Fibroblast of lung (primary cell): ENCODE measurements at regions not wholly inside any gene's neighbourhood (a gene's known extent, or its start where the extent isn't known, plus 50 kb on each side); places are given as distances from the start of the nearest gene placed in this dataset.

Experiments
- DNase-seq, 2 donors: peaks; one replicate each; pipeline versions ENCODE4 v3.0.0 to v3.0.0-alpha.2; 2010; ENCODE audit warnings: low read depth in 2 of 2
- H2AFZ ChIP-seq: 2 replicates; pipeline ENCODE4 v1.5.1; 2012; ENCODE audit warnings: low read length, control low read depth, inconsistent platforms
- H3K27ac ChIP-seq: 2 replicates; pipeline ENCODE4 v1.5.1; 2011; ENCODE audit warnings: low read length, control low read depth; ENCODE audit not compliant: insufficient read depth
- H3K27me3 ChIP-seq: 2 replicates; pipeline ENCODE4 v1.5.1; 2011; ENCODE audit warnings: mild to moderate bottlenecking, low read length; ENCODE audit not compliant: control insufficient read depth, insufficient read depth
- H3K36me3 ChIP-seq: 2 replicates; pipeline ENCODE4 v1.5.1; 2011; ENCODE audit warnings: low read length; ENCODE audit not compliant: control insufficient read depth, insufficient read depth
- H3K4me1 ChIP-seq: 2 replicates; pipeline ENCODE4 v1.5.1; 2011; ENCODE audit warnings: low read length; ENCODE audit not compliant: control insufficient read depth, insufficient read depth; ENCODE audit errors: extremely low read depth
- H3K4me2 ChIP-seq: 2 replicates; pipeline ENCODE4 v1.5.1; 2011; ENCODE audit warnings: low read length, control low read depth; ENCODE audit not compliant: insufficient read depth; ENCODE audit errors: extremely low read depth
- H3K4me3 ChIP-seq, 4 experiments: fragments of 200-600 bp in 1 of 4; sonication (generic) in 1 of 4; replicated peaks in 1 of 4; 2 replicates each; pipeline ENCODE4 v1.5.1; 2011 to 2016; ENCODE audit warnings: low read length in 4 of 4, low read depth in 3 of 4, mild to moderate bottlenecking in 3 of 4, control low read depth in 2 of 4, inconsistent platforms in 1 of 4, mixed read lengths in 1 of 4; ENCODE audit not compliant: insufficient read depth in 1 of 4; ENCODE audit errors: control extremely low read depth in 1 of 4
- H3K79me2 ChIP-seq: 2 replicates; pipeline ENCODE4 v1.5.1; 2012; ENCODE audit warnings: mild to moderate bottlenecking, low read length, inconsistent platforms; ENCODE audit not compliant: control insufficient read depth, insufficient read depth
- H3K9ac ChIP-seq: 2 replicates; pipeline ENCODE4 v1.5.1; 2011; ENCODE audit warnings: mild to moderate bottlenecking, low read length, control low read depth; ENCODE audit not compliant: insufficient read depth
- H3K9me3 ChIP-seq: 2 replicates; pipeline ENCODE4 v1.5.1; 2012; ENCODE audit warnings: low read depth, low read length; ENCODE audit not compliant: control insufficient read depth, insufficient read depth
- H4K20me1 ChIP-seq: 2 replicates; pipeline ENCODE4 v1.5.1; 2011; ENCODE audit warnings: low read length; ENCODE audit not compliant: control insufficient read depth, insufficient read depth; ENCODE audit errors: extremely low read depth
- CTCF ChIP-seq, 2 donors: IDR thresholded peaks in 1 of 2; conservative IDR thresholded peaks in 1 of 2; 1 replicate in 1 of 2; 2 replicates in 1 of 2; pipeline ENCODE4 v1.5.1; 2011 to 2012; ENCODE audit warnings: low read length in 2 of 2, control low read depth in 1 of 2, inconsistent platforms in 1 of 2, low read depth in 1 of 2, mild to moderate bottlenecking in 1 of 2
- EZH2 ChIP-seq: IDR thresholded peaks from 2 replicates; pipeline ENCODE4 v1.5.1; 2012; ENCODE audit warnings: low read length, control low read depth, mild to moderate bottlenecking; ENCODE audit errors: missing control alignments

- DNase-seq = no peak
- H3K27ac ChIP-seq = no peak overlapping the region
- no peak for TF ChIP-seq EZH2
- TF ChIP-seq CTCF (conservative IDR thresholded peaks at IDR 0.05 in 1 of 2, IDR thresholded peaks at IDR 0.05 in 1 of 2; ENCODE audit: low read depth in 1 of 2, low read length in 2 of 2) = no peak
- H3K4me3 ChIP-seq = no peak overlapping the region
- no peaks in the 10 kb centered on the region for H3K4me1 ChIP-seq
- H4K20me1 ChIP-seq = no peaks in the 10 kb centered on the region
- no peaks in the 10 kb centered on the region for H3K36me3 ChIP-seq
- H3K27me3 ChIP-seq = no peaks in the 10 kb centered on the region
- H3K79me2 ChIP-seq = no peaks in the 10 kb centered on the region
- no peak overlapping the region for H3K4me2 ChIP-seq
- no peaks in the 10 kb centered on the region for H3K9me3 ChIP-seq
- no peak overlapping the region for H3K9ac ChIP-seq
- H2AFZ ChIP-seq = no peak overlapping the region
Measured at GRCh38 chr17:55889271-55889670, 138.4 kb downstream of the PCTP start.

GRCh38 chr17:55895112-55895759, 144.4 kb downstream of the PCTP start:
- Histone ChIP-seq H3K36me3 (no peaks in the 10 kb centered on the region), H3K4me1 (no peaks in the 10 kb centered on the region), H3K27me3 (no peaks in the 10 kb centered on the region), H3K79me2 (no peaks in the 10 kb centered on the region), H3K4me2 (no peak overlapping the region), H3K9me3 (no peaks in the 10 kb centered on the region), H3K27ac (no peak overlapping the region), H3K9ac (no peak overlapping the region), H3K4me3 (no peak overlapping the region), H2AFZ (no peak overlapping the region), H4K20me1 (no peaks in the 10 kb centered on the region)
- no peak for TF ChIP-seq EZH2
- TF ChIP-seq CTCF (conservative IDR thresholded peaks at IDR 0.05 in 1 of 2, IDR thresholded peaks at IDR 0.05 in 1 of 2; ENCODE audit: low read depth in 1 of 2, low read length in 2 of 2) = no peak
- DNase-seq = no peak

GRCh38 chr17:55897301-55897700, 146.4 kb downstream of the PCTP start:
- H3K9ac ChIP-seq = no peak overlapping the region
- H3K79me2 ChIP-seq = no peaks in the 10 kb centered on the region
- no peaks in the 10 kb centered on the region for H3K9me3 ChIP-seq

More at GRCh38 chr17:55897301-55897700, 146.4 kb downstream of the PCTP start:
- TF ChIP-seq EZH2 (no peak), CTCF (conservative IDR thresholded peaks at IDR 0.05 in 1 of 2, IDR thresholded peaks at IDR 0.05 in 1 of 2; ENCODE audit: low read depth in 1 of 2, low read length in 2 of 2) (no peak)
- no peak overlapping the region for H3K4me2 ChIP-seq
- no peaks in the 10 kb centered on the region for H3K27me3 ChIP-seq
- no peak overlapping the region for H3K4me3 ChIP-seq
- H4K20me1 ChIP-seq = no peaks in the 10 kb centered on the region
- no peaks in the 10 kb centered on the region for H3K36me3 ChIP-seq
- H3K4me1 ChIP-seq = no peaks in the 10 kb centered on the region
- H2AFZ ChIP-seq = no peak overlapping the region
- no peak overlapping the region for H3K27ac ChIP-seq
- no peak for DNase-seq
